CD4-positive, CD25-positive, alpha-beta regulatory T cell (primary cell): ENCODE measurements at regions not wholly inside any gene's neighbourhood (a gene's known extent, or its start where the extent isn't known, plus 50 kb on each side); places are given as distances from the start of the nearest gene placed in this dataset.

Source experiments
- ATAC-seq, 2 donors: fragments of 150-1000 bp; cut with Tn5 transposase; one replicate each; pipeline ENCODE4 v1.10.0; 2021; ENCODE audit warnings: low read depth in 2 of 2, moderate number of reproducible peaks in 2 of 2, moderate library complexity in 1 of 2
- DNase-seq, 3 donors: peaks; one replicate each; pipeline versions ENCODE4 v3.0.0 to v3.0.0-alpha.2; 2012 to 2022; ENCODE audit warnings: mixed read lengths in 1 of 3
- H3K27ac ChIP-seq: one replicate; pipeline ENCODE4 v1.7.0; 2013; ENCODE audit warnings: mild to moderate bottlenecking, low read length; ENCODE audit not compliant: insufficient read depth, poor library complexity, severe bottlenecking
- H3K27me3 ChIP-seq: one replicate; pipeline ENCODE4 v1.7.0; 2013; ENCODE audit warnings: low read length; ENCODE audit not compliant: control insufficient read depth, insufficient read depth
- H3K36me3 ChIP-seq: one replicate; pipeline ENCODE4 v1.7.0; 2013; ENCODE audit warnings: mild to moderate bottlenecking, low read length, moderate library complexity; ENCODE audit not compliant: control insufficient read depth, insufficient read depth
- H3K4me1 ChIP-seq: 2 replicates; pipeline ENCODE4 v1.7.0; 2013; ENCODE audit warnings: mild to moderate bottlenecking, low read length; ENCODE audit not compliant: insufficient read depth, control insufficient read depth, poor library complexity, severe bottlenecking
- H3K4me3 ChIP-seq: one replicate; pipeline ENCODE4 v1.7.0; 2013; ENCODE audit warnings: low read depth, mild to moderate bottlenecking, low read length, moderate library complexity
- H3K9me3 ChIP-seq, 2 experiments: 1 replicate in 1 of 2; 2 replicates in 1 of 2; pipeline ENCODE4 v1.7.0; 2013; ENCODE audit warnings: low read length in 2 of 2, mild to moderate bottlenecking in 1 of 2, moderate library complexity in 1 of 2; ENCODE audit not compliant: control insufficient read depth in 2 of 2
- H3K27ac Mint-ChIP-seq, 3 donors: one replicate each; pipeline ENCODE4 v1.8.0; 2020 to 2022; ENCODE audit warnings: mild to moderate bottlenecking in 3 of 3, mixed read lengths in 3 of 3, moderate library complexity in 2 of 3
- H3K27me3 Mint-ChIP-seq: one replicate; pipeline ENCODE4 v1.8.0; 2022; ENCODE audit warnings: mild to moderate bottlenecking, mixed read lengths
- H3K36me3 Mint-ChIP-seq: one replicate; pipeline ENCODE4 v1.8.0; 2020; ENCODE audit warnings: mixed read lengths
- H3K4me1 Mint-ChIP-seq, 4 donors: one replicate each; pipeline ENCODE4 v1.8.0; 2020 to 2022; ENCODE audit warnings: mixed read lengths in 4 of 4, mild to moderate bottlenecking in 1 of 4
- H3K4me3 Mint-ChIP-seq, 4 donors: one replicate each; pipeline ENCODE4 v1.8.0; 2020 to 2022; ENCODE audit warnings: mild to moderate bottlenecking in 4 of 4, mixed read lengths in 4 of 4, moderate library complexity in 3 of 4
- H3K9me3 Mint-ChIP-seq, 7 donors: one replicate each; pipeline ENCODE4 v1.8.0; 2020 to 2022; ENCODE audit warnings: mixed read lengths in 7 of 7, mild to moderate bottlenecking in 3 of 7, moderate library complexity in 2 of 7

DNA sequence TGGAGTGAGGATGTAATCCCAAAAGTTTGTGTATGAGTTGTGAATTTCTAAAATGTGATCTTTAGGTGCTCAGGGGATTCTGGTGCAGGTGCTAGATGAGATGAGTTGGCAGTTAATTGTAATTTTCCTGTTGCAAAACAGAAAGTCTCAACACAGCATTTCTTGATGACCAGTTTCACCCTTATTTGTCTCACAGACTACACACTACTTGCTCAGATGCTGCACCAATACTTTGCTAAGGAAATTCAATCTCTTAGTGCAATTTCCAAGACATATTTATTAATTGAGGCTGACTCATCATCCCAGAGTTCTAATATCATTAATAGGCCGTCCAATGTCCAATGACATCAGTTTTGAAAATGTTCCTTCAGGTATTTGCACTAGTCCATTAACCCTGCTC lies 159.2 kb upstream of the SFRP2 start:
- Histone ChIP-seq H3K27me3 (peaks cover 2% of the 10 kb centered on the region), H3K4me3 (no peak overlapping the region), H3K4me1 (peaks cover 3% of the 10 kb centered on the region), H3K9me3 (peaks cover 0 to 3% of the 10 kb centered on the region in 2 experiments), H3K36me3 (no peaks in the 10 kb centered on the region), H3K27ac (no peak overlapping the region)
- peaks cover 4 to 21% (median 14%) of the 10 kb centered on the region in 4 donors for H3K4me1 Mint-ChIP-seq
- H3K36me3 Mint-ChIP-seq = no peaks in the 10 kb centered on the region
- peaks cover 0 to 6% (median 0%) of the 10 kb centered on the region in 7 donors for H3K9me3 Mint-ChIP-seq
- no peak overlapping the region for H3K4me3 Mint-ChIP-seq
- no peak for ATAC-seq
- DNase-seq = no peak
- no peak overlapping the region for H3K27ac Mint-ChIP-seq
- peaks cover 11% of the 10 kb centered on the region for H3K27me3 Mint-ChIP-seq

- Mint-ChIP-seq H3K27ac (no peak overlapping the region), H3K36me3 (no peaks in the 10 kb centered on the region), H3K4me3 (no peak overlapping the region), H3K4me1 (peaks cover 4 to 18% (median 14%) of the 10 kb centered on the region in 4 donors), H3K27me3 (peaks cover 7% of the 10 kb centered on the region), H3K9me3 (peaks cover 0 to 6% (median 0%) of the 10 kb centered on the region in 7 donors)
- H3K36me3 ChIP-seq = no peaks in the 10 kb centered on the region
- DNase-seq = no peak
- no peak overlapping the region for H3K4me3 ChIP-seq
- no peak overlapping the region for H3K27ac ChIP-seq
- H3K9me3 ChIP-seq = peaks cover 0 to 3% of the 10 kb centered on the region in 2 experiments
- H3K4me1 ChIP-seq = peaks cover 3% of the 10 kb centered on the region
- H3K27me3 ChIP-seq = peaks cover 2% of the 10 kb centered on the region
- ATAC-seq = no peak
Observed at GRCh38 chr4:153947124-153947523, 158.2 kb upstream of the SFRP2 start.

DNA sequence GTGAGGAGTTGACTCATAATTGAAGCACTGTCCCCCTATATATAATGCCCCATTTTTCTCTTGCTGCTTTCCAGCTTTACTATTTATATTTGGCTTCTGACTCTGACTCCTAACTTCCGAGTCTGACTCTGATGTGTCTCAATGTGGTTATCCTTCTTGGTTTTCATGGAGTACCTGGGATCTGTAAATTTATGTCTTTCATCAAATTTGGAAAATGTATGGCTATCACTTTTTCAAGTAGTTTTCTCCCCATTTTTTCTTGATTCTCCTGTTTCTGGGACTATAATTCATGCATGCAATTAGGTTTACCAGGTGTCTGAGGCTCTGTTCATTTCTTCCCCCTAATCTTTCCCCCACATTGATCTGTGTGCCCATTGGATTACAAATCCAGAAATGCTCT lies 156.8 kb upstream of the SFRP2 start:
- Mint-ChIP-seq H3K27me3 (peaks cover 5% of the 10 kb centered on the region), H3K9me3 (peaks cover 0 to 6% (median 2%) of the 10 kb centered on the region in 7 donors), H3K36me3 (no peaks in the 10 kb centered on the region), H3K4me3 (no peak overlapping the region), H3K27ac (no peak overlapping the region), H3K4me1 (peaks cover 4 to 16% (median 14%) of the 10 kb centered on the region in 4 donors)
- H3K4me1 ChIP-seq = peaks cover 3% of the 10 kb centered on the region
- peaks cover 0 to 3% of the 10 kb centered on the region in 2 experiments for H3K9me3 ChIP-seq
- DNase-seq (no peak), ATAC-seq (no peak)
- H3K27me3 ChIP-seq = peaks cover 2% of the 10 kb centered on the region
- H3K4me3 ChIP-seq = no peak overlapping the region
- H3K27ac ChIP-seq = no peak overlapping the region
- H3K36me3 ChIP-seq = no peaks in the 10 kb centered on the region

GRCh38 chr4:153943738-153944415 lies 155.0 kb upstream of the SFRP2 start:
- no peak for DNase-seq
- Mint-ChIP-seq H3K27ac (no peak overlapping the region), H3K4me3 (no peak overlapping the region), H3K4me1 (peaks cover 0 to 3% (median 0%) of the 10 kb centered on the region in 4 donors), H3K36me3 (no peaks in the 10 kb centered on the region), H3K9me3 (peaks cover 0 to 6% (median 2%) of the 10 kb centered on the region in 7 donors), H3K27me3 (peaks cover 15% of the 10 kb centered on the region)
- Histone ChIP-seq H3K9me3 (peaks cover 0 to 3% of the 10 kb centered on the region in 2 experiments), H3K27ac (no peak overlapping the region), H3K4me3 (no peak overlapping the region), H3K36me3 (no peaks in the 10 kb centered on the region), H3K4me1 (no peaks in the 10 kb centered on the region), H3K27me3 (peaks cover 2% of the 10 kb centered on the region)
- ATAC-seq = no peak

GRCh38 chr4:153940916-153941315 lies 152.0 kb upstream of the SFRP2 start:
- no peaks in the 10 kb centered on the region for H3K4me1 ChIP-seq
- H3K27me3 Mint-ChIP-seq = peaks cover 23% of the 10 kb centered on the region
- no peaks in the 10 kb centered on the region for H3K36me3 Mint-ChIP-seq
- no peak overlapping the region for H3K4me3 Mint-ChIP-seq
- peaks cover 1% of the 10 kb centered on the region for H3K27me3 ChIP-seq
- H3K9me3 Mint-ChIP-seq = peaks cover 0 to 3% (median 2%) of the 10 kb centered on the region in 7 donors
- no peak overlapping the region for H3K4me3 ChIP-seq
- H3K36me3 ChIP-seq = no peaks in the 10 kb centered on the region
- no peak overlapping the region for H3K27ac ChIP-seq
- DNase-seq (no peak), ATAC-seq (no peak)
- H3K27ac Mint-ChIP-seq = no peak overlapping the region
- H3K4me1 Mint-ChIP-seq = no peaks in the 10 kb centered on the region
- peaks cover 0 to 3% of the 10 kb centered on the region in 2 experiments for H3K9me3 ChIP-seq

- Mint-ChIP-seq H3K36me3 (no peaks in the 10 kb centered on the region), H3K27ac (no peak overlapping the region), H3K4me1 (no peaks in the 10 kb centered on the region), H3K9me3 (peaks cover 0 to 4% (median 0%) of the 10 kb centered on the region in 7 donors), H3K4me3 (no peak overlapping the region), H3K27me3 (peaks cover 25% of the 10 kb centered on the region)
- ATAC-seq (no peak), DNase-seq (no peak)
- H3K27me3 ChIP-seq = peaks cover 4% of the 10 kb centered on the region
- H3K36me3 ChIP-seq = no peaks in the 10 kb centered on the region
- no peaks in the 10 kb centered on the region for H3K9me3 ChIP-seq
- H3K27ac ChIP-seq = no peak overlapping the region
- H3K4me1 ChIP-seq = no peaks in the 10 kb centered on the region
- H3K4me3 ChIP-seq = no peak overlapping the region
Observed at GRCh38 chr4:153939570-153939969, 150.7 kb upstream of the SFRP2 start.

- no peaks in the 10 kb centered on the region for H3K36me3 ChIP-seq
- no peaks in the 10 kb centered on the region for H3K4me1 ChIP-seq
- H3K4me3 ChIP-seq = no peak overlapping the region
- H3K27me3 Mint-ChIP-seq = peaks cover 28% of the 10 kb centered on the region
- no peak overlapping the region for H3K27ac Mint-ChIP-seq
- no peaks in the 10 kb centered on the region for H3K36me3 Mint-ChIP-seq
- DNase-seq (no peak), ATAC-seq (no peak)
- no peak overlapping the region for H3K4me3 Mint-ChIP-seq
- peaks cover 4% of the 10 kb centered on the region for H3K27me3 ChIP-seq
- H3K9me3 ChIP-seq = no peaks in the 10 kb centered on the region
- H3K4me1 Mint-ChIP-seq = no peaks in the 10 kb centered on the region
- no peak overlapping the region for H3K27ac ChIP-seq
- H3K9me3 Mint-ChIP-seq = peaks cover 0 to 4% (median 0%) of the 10 kb centered on the region in 7 donors
Observed at GRCh38 chr4:153938994-153939393, 150.1 kb upstream of the SFRP2 start.

- no peak overlapping the region for H3K27ac ChIP-seq
- H3K4me1 ChIP-seq = no peaks in the 10 kb centered on the region
- H3K27me3 Mint-ChIP-seq = peaks cover 28% of the 10 kb centered on the region
- no peak for ATAC-seq
- H3K27me3 ChIP-seq = peaks cover 4% of the 10 kb centered on the region
- no peaks in the 10 kb centered on the region for H3K9me3 ChIP-seq
- no peaks in the 10 kb centered on the region for H3K4me1 Mint-ChIP-seq
- peaks cover 0 to 4% (median 0%) of the 10 kb centered on the region in 7 donors for H3K9me3 Mint-ChIP-seq
- H3K36me3 ChIP-seq = no peaks in the 10 kb centered on the region
- no peak overlapping the region for H3K4me3 ChIP-seq
- no peaks in the 10 kb centered on the region for H3K36me3 Mint-ChIP-seq
- H3K4me3 Mint-ChIP-seq = no peak overlapping the region
- no peak for DNase-seq
- H3K27ac Mint-ChIP-seq = no peak overlapping the region
Observed at GRCh38 chr4:153937289-153937688, 148.4 kb upstream of the SFRP2 start.
